ENCODE measurements at regions not wholly inside any gene's neighbourhood (a gene's known extent, or its start where the extent isn't known, plus 50 kb on each side); places are given as distances from the start of the nearest gene placed in this dataset.

- Mint-ChIP-seq H3K27me3 (ENCODE audit: insufficient read depth) (peaks cover 16% of the 10 kb centered on the region), H3K9me3 (no peaks in the 10 kb centered on the region), H3K36me3 (ENCODE audit: low read depth) (no peaks in the 10 kb centered on the region), H3K4me3 (no peak overlapping the region), H3K27ac (no peak overlapping the region), H3K4me1 (no peaks in the 10 kb centered on the region)
- no peak for TF ChIP-seq CTCF (conservative IDR thresholded peaks at IDR 0.05)
- Histone ChIP-seq H3K4me1 (ENCODE audit: control insufficient read depth, insufficient read depth, low read length) (no peaks in the 10 kb centered on the region), H3K9ac (ENCODE audit: extremely low read depth, low read length, poor library complexity, severe bottlenecking) (no peak overlapping the region), H3K4me3 (ENCODE audit: low read length) (no peak overlapping the region), H3K27me3 (ENCODE audit: control insufficient read depth, insufficient read depth, low read length, poor library complexity, severe bottlenecking) (no peaks in the 10 kb centered on the region), H3K36me3 (ENCODE audit: control insufficient read depth, insufficient read depth, low read length) (no peaks in the 10 kb centered on the region), H3K27ac (ENCODE audit: low read depth, low read length) (no peak overlapping the region), H3K9me3 (ENCODE audit: control insufficient read depth, low read length) (no peaks in the 10 kb centered on the region)
- 92 to 94% methylated on average over 2 to 4 of the region's 4 CpGs for WGBS, 2 experiments (ENCODE audit: insufficient coverage in 1 of 2, insufficient read length in 1 of 2)
- DNase-seq: no peak
Observed at GRCh38 chr16:66294507-66294906, 72.0 kb upstream of the CDH5 start.

DNA sequence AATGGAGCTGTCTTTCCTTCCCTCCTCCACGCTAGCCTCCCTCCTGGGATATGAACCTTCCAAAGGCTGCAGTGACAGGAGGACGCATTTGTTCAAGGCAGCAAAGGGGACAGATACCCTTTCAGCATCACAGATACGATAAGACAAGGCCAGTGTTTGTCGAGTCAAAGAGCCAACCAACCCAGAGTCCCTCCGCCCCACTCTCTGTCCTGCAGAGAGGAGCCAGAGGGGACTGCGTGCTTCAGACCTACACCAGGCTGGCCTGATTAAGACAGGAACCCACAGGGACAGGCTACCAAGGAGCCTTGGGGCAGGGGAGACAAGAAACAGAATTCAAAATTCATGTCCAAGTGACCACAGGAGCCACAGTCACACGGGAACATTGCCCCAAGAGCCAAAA lies 72.6 kb upstream of the CDH5 start:
- no peak overlapping the region for H3K9ac ChIP-seq (ENCODE audit: extremely low read depth, low read length, poor library complexity, severe bottlenecking)
- no peaks in the 10 kb centered on the region for H3K4me1 ChIP-seq (ENCODE audit: control insufficient read depth, insufficient read depth, low read length)
- no peak overlapping the region for H3K4me3 ChIP-seq (ENCODE audit: low read length)
- no peaks in the 10 kb centered on the region for H3K27me3 ChIP-seq (ENCODE audit: control insufficient read depth, insufficient read depth, low read length, poor library complexity, severe bottlenecking)
- Mint-ChIP-seq H3K4me3 (no peak overlapping the region), H3K27me3 (ENCODE audit: insufficient read depth) (peaks cover 16% of the 10 kb centered on the region), H3K27ac (no peak overlapping the region), H3K36me3 (ENCODE audit: low read depth) (no peaks in the 10 kb centered on the region), H3K4me1 (no peaks in the 10 kb centered on the region), H3K9me3 (no peaks in the 10 kb centered on the region)
- DNase-seq: peak; percentile 24
- no peaks in the 10 kb centered on the region for H3K36me3 ChIP-seq (ENCODE audit: control insufficient read depth, insufficient read depth, low read length)
- no peaks in the 10 kb centered on the region for H3K9me3 ChIP-seq (ENCODE audit: control insufficient read depth, low read length)
- H3K27ac ChIP-seq (ENCODE audit: low read depth, low read length): no peak overlapping the region
- no peak for TF ChIP-seq CTCF (conservative IDR thresholded peaks at IDR 0.05)
- WGBS, 2 experiments (ENCODE audit: insufficient coverage in 1 of 2, insufficient read length in 1 of 2): 77 to 93% methylated on average over 1 to 7 of the region's 7 CpGs

GRCh38 chr16:66293207-66293735 lies 73.2 kb upstream of the CDH5 start:
- 87% methylated on average over 5 of the region's 5 CpGs; no CpG with 5 or more reads in 1 of the 2 experiments for WGBS, 2 experiments (ENCODE audit: insufficient coverage in 1 of 2, insufficient read length in 1 of 2)
- peak; percentile 14 for DNase-seq
- no peak for TF ChIP-seq CTCF (conservative IDR thresholded peaks at IDR 0.05)
- no peak overlapping the region for H3K9ac ChIP-seq (ENCODE audit: extremely low read depth, low read length, poor library complexity, severe bottlenecking)
- no peaks in the 10 kb centered on the region for H3K9me3 ChIP-seq (ENCODE audit: control insufficient read depth, low read length)
- Mint-ChIP-seq H3K36me3 (ENCODE audit: low read depth) (no peaks in the 10 kb centered on the region), H3K27ac (no peak overlapping the region), H3K27me3 (ENCODE audit: insufficient read depth) (peaks cover 16% of the 10 kb centered on the region), H3K9me3 (no peaks in the 10 kb centered on the region), H3K4me1 (no peaks in the 10 kb centered on the region), H3K4me3 (no peak overlapping the region)
- no peaks in the 10 kb centered on the region for H3K36me3 ChIP-seq (ENCODE audit: control insufficient read depth, insufficient read depth, low read length)
- no peaks in the 10 kb centered on the region for H3K27me3 ChIP-seq (ENCODE audit: control insufficient read depth, insufficient read depth, low read length, poor library complexity, severe bottlenecking)
- no peak overlapping the region for H3K27ac ChIP-seq (ENCODE audit: low read depth, low read length)
- no peaks in the 10 kb centered on the region for H3K4me1 ChIP-seq (ENCODE audit: control insufficient read depth, insufficient read depth, low read length)
- H3K4me3 ChIP-seq (ENCODE audit: low read length): no peak overlapping the region

All from endodermal cell (in vitro differentiated cells).